GM11168 (cell line): ENCODE measurements at regions not wholly inside any gene's neighbourhood (a gene's known extent, or its start where the extent isn't known, plus 50 kb on each side); places are given as distances from the start of the nearest gene placed in this dataset.

Experiments
- in situ Hi-C: fragments of 300-500 bp; cut with MboI; formaldehyde crosslinking; loops from one replicate; pipeline ENCODE4 v1.12.0; 2022; ENCODE audit warnings: low sequenced_read_pairs; ENCODE audit not compliant: unreplicated experiment

GRCh38 chr4:26086621-26087441 lies 172.8 kb downstream of the SMIM20 start:
- in situ Hi-C loops: no loop called here

DNA sequence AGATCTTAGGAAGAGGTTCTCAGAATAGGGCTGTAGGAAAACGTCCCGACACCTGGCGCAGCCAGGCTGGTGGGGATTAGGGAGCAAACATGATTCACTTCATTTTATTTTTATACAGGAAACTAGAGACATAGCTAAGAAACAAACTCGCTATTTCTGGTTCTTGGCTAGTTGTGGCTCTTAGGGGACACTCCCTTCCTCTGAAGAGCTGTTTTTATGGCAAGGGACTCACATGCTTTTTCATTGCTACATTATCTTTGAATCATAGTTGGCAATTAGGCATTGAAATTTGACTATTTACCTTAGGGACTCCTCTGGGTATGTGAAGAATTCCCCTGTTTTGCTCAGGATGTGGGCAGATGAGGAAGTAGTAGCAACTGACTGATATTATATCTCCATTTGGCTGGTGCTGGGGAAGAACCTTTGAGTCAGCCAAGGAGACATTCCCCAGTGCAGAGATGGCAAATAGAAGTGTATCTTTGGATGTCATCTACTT lies 174.5 kb downstream of the SMIM20 start:
- in situ Hi-C loops: no loop called here

DNA sequence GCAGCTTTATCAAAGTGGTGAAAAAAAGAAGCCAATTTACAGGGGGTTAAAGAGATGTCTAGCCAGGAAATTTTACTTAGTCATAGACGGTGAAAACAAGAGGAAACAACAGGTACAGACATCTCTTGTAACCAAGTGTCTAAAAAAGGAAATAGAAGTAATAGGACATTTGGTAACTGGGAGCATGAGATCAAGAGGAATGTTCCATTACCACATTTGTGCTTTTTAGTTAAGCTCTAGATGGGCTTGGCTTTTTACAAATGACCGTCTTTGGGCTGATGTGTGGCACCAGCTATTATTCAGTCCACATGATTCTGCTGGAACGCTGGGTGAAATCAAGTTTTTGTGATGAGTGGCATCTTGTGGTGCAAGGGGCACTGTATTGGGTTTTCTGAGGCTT lies 179.5 kb downstream of the SMIM20 start:
- in situ Hi-C loops: no loop called here

- in situ Hi-C loops: no loop called here
Measured at GRCh38 chr4:26094076-26094475, 180.1 kb downstream of the SMIM20 start.

DNA sequence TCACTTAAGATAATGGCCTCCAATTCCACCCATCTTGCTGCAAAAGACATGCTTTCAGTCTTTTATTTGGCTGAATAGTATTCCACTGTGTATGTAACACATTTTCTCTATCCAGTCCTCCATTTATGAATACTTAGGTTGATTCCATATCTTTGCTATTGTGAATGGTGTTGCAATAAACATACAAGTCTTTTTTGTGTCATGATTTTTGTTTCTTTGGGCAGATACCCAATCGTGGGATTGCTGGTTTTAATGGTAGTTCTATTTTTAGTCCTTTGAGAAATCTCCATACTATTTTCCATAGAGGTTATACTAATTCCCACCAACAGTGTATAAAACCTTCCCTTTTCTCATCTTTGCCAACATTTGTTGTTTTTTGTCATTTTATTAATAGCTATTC lies 180.9 kb downstream of the SMIM20 start:
- in situ Hi-C loops: no loop called here

- in situ Hi-C loops: no loop called here
Measured at GRCh38 chr4:26099967-26100366, 185.9 kb downstream of the SMIM20 start.

DNA sequence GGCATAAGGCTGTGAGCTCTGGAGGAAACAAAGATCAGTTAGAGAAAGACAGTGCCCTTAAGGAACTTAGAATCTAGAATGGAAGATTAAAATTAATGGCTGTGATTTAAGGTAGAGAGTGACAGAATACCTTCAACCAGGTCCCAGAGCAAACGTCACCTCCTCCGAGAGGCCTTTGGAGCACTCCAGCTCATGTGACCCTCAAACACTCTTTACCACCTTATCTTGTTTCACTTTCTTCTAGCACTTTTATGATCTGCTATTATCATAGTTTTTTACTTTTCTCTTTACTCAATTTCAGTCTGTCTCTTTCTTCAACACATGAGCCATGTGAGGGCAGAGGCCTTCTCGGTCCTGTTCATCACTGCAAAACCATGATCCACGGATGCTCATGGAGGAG lies 187.0 kb downstream of the SMIM20 start:
- in situ Hi-C loops: no loop called here

GRCh38 chr4:26104056-26104685 lies 190.2 kb downstream of the SMIM20 start:
- in situ Hi-C loops: no loop called here

- in situ Hi-C loops: no loop called here
Measured at GRCh38 chr4:26105337-26105736, 191.3 kb downstream of the SMIM20 start.

GRCh38 chr4:26105815-26106699 lies 192.0 kb downstream of the SMIM20 start:
- in situ Hi-C loops: no loop called here

GRCh38 chr4:26106776-26107175 lies 192.8 kb downstream of the SMIM20 start:
- in situ Hi-C loops: no loop called here

DNA sequence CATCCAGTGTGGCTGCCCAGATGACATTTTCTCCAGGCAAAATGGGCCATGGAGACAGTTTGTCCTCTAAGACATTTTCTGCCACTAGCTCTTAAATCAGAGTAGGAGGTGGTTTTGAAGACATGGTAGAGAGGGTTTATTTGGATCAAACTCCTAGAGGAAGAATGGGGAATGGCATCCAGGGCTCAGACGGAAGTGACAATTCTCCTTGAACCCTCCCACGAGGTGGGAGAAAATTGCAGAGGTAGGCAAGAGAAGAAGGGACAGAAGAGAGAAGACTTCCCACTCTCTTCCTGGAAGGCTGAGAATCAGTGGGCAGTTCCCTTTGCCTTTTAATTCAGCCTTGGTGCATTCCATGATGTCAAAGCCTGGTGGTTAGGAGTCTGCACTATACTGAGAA lies 194.0 kb downstream of the SMIM20 start:
- in situ Hi-C loops: no loop called here

GRCh38 chr4:26110493-26110892 lies 196.5 kb downstream of the SMIM20 start:
- in situ Hi-C loops: no loop called here

DNA sequence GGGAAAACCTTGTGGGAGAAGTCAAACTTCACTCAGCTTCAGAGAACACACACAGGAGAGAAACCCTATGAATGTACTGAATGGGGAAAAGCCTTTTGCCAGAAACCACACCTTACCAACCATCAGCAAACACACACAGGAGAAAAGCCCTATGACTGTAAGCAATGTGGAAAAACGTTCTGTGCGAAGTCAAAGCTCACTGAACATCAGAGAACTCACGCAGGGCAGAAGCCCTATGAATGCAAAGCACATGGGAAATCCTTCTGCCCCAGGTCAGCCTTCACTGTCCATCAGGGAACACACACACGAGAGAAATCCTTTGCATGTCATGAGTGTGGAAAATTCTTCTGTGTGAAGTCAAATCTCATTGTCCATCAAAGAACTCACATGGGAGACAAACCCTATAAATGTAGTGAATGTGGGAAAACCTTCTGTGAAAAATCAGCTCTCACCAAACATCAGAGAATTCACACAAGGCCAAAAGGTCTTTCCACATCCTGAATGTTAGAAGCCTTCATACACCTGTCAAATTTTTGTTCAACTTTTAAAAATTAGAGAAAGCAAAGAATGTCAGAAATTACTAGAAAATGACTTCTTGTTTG lies 199.4 kb downstream of the SMIM20 start:
- in situ Hi-C loops: no loop called here

GRCh38 chr4:26116057-26116456 lies 202.0 kb downstream of the SMIM20 start:
- in situ Hi-C loops: no loop called here

GRCh38 chr4:26120098-26120825 lies 200.6 kb upstream of the RBPJ start:
- in situ Hi-C loops: no loop called here

GRCh38 chr4:26122690-26123089 lies 198.1 kb upstream of the RBPJ start:
- in situ Hi-C loops: no loop called here

- in situ Hi-C loops: no loop called here
Measured at GRCh38 chr4:26124753-26125321, 196.0 kb upstream of the RBPJ start.

DNA sequence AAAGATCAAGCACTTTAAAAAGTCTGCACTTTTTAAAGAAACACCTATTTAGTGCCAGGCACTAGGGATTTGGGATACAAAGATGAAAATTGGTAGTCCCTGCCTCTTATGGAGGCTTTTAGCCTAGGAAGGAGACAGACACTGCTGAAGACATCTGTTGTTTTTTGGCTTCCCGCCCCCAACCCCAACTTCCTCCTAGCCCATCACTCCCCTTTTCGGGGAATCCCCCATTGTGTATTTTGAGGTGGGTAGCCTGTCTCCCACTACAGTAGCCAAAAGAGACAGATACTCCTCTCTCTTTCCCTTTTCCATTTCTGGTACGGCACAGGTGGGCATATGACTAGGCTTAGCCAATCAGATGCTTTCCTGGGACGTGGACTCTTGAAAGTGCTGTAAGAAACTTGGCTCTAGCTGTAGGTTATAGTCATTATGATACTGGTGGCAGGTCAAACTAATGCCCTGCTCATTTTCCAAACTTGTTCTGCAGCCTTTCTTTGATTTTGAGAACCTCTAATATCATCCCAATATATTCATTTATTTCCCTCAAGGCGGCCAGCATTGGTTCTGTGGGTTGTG lies 194.6 kb upstream of the RBPJ start:
- in situ Hi-C loops: no loop called here
